Frontal cortex (tissue), 3 donors: ENCODE measurements at regions not wholly inside any gene's neighbourhood (a gene's known extent, or its start where the extent isn't known, plus 50 kb on each side); places are given as distances from the start of the nearest gene placed in this dataset.
"Not testable (repeated sequence)": the region's sequence is repeated elsewhere in the genome, so short reads cannot be mapped to it uniquely, and the experiment has no call there.

Experiments
- DNase-seq, 2 donors: peaks; one replicate each; pipeline ENCODE4 v3.0.0; 2012; ENCODE audit warnings: low spot score in 2 of 2
- FAIRE-seq: peaks from 2 replicates; lab custom pipeline; 2012; peaks lifted over from hg19 to GRCh38; lab: Jason Lieb, UNC
- donor health status: control.
- donor health status: control.
- donor health status: control.

DNA sequence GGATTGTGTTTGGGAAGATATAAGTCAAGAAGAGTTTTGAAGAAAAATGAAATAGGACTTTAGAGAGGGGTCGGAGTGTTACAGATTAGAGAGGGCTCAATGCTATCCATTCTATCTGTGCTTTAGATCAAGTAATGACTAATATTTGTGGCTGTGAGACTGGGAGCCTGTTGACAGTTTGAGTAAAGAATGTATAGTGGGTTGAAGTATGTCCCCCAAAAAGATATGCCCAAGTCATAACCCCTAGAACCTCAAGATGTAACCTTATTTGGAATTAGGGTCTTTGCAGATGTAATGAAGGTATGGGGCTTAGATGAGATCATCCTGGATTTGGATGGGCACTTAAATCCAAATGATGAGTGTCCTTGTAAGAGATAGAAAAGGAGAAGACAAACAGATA is 55.3 kb upstream of the SERPINE2 start:
- FAIRE-seq (no peak), DNase-seq (no peak)

DNA sequence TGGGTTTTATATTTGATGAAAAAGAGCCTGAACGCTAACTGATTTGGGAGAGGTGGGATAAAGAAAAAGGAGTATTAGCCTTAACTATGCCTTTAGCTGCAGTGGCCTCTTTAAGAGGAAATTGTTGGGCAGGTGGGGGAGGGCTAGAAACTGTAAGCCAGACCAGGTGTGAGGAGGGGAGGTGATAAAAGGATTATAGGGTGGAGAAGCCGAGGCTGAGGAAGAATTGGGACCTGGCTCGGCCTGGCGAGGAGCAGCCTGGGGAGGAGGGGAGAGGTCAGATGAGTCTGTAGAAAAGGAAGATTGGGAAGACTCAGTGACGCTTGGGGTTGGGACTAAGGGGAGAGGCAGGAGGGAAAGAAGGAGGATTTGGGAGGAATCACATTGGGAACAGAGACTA is 52.6 kb upstream of the SERPINE2 start:
- not testable (repeated sequence) for DNase-seq, FAIRE-seq

DNA sequence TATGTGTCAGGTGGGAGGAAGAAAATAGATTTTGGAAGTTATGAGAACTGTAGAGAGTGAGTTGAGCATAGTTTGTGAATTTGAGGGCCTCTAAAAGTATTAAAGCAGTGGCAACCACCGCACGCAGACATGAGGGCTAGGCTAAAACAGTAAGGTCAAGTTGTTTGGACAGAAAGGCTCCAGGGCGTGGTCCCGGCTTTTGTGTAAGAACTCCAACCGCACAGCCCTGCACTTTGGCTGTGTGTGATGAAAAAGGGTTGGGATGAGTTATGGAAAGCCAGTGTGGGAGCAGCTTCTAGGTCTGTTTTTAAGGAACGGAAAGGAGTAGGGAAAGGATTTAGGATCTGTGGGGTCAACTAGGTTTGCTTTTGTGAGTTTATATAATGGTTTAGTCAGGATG is 50.5 kb upstream of the SERPINE2 start:
- not testable (repeated sequence) for FAIRE-seq, DNase-seq
